ENCODE measurements at regions not wholly inside any gene's neighbourhood (a gene's known extent, or its start where the extent isn't known, plus 50 kb on each side); places are given as distances from the start of the nearest gene placed in this dataset.

DNA sequence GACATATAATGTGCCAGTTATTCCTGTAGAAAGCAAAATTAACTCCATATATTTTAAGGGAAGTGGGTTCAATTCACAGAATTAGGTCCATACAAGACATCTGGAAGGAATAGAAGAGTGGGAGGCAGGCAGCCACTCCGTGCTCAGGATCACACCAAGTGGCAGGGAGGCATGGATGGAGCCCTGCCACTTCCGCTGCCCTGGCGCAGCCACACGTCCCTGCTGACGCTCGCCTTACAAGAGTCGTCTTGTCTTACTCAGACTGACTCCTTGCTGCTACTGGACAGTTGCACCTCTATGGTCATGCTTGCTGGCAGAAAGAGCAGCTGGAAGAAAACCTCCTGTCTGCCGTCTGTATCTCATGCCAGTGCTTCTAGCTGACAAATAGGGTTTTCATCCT is 579.9 kb upstream of the POM121L12 start:
- TF ChIP-seq, protein P1, sequence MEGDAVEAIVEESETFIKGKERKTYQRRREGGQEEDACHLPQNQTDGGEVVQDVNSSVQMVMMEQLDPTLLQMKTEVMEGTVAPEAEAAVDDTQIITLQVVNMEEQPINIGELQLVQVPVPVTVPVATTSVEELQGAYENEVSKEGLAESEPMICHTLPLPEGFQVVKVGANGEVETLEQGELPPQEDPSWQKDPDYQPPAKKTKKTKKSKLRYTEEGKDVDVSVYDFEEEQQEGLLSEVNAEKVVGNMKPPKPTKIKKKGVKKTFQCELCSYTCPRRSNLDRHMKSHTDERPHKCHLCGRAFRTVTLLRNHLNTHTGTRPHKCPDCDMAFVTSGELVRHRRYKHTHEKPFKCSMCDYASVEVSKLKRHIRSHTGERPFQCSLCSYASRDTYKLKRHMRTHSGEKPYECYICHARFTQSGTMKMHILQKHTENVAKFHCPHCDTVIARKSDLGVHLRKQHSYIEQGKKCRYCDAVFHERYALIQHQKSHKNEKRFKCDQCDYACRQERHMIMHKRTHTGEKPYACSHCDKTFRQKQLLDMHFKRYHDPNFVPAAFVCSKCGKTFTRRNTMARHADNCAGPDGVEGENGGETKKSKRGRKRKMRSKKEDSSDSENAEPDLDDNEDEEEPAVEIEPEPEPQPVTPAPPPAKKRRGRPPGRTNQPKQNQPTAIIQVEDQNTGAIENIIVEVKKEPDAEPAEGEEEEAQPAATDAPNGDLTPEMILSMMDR (IDR thresholded peaks at IDR 0.05) = no peak
- TF ChIP-seq POLR2A (IDR thresholded peaks at IDR 0.05) = no peak

Measured in testis (tissue), 2 donors.